ACC112 (cell line): ENCODE measurements at regions not wholly inside any gene's neighbourhood (a gene's known extent, or its start where the extent isn't known, plus 50 kb on each side); places are given as distances from the start of the nearest gene placed in this dataset.
A peak's percentile ranks its signal among the peaks of the same experiment; 100 is the strongest.

Source experiments
- H2AFZ ChIP-seq: fragments of 200-600 bp; sonication (generic); one replicate; pipeline ENCODE4 v1.6.0; 2017; ENCODE audit warnings: antibody characterized with exemption, low read length; ENCODE audit not compliant: unreplicated experiment
- H3K27ac ChIP-seq: fragments of 200-600 bp; sonication (generic); 2 replicates; pipeline ENCODE4 v1.5.1; 2014; ENCODE audit warnings: low read depth, mild to moderate bottlenecking, antibody characterized with exemption, low read length, moderate library complexity
- H3K27me3 ChIP-seq: fragments of 200-600 bp; sonication (generic); 2 replicates; pipeline ENCODE4 v1.6.1; 2014; ENCODE audit warnings: mild to moderate bottlenecking, antibody characterized with exemption, low read length, moderate library complexity, mixed read lengths; ENCODE audit not compliant: insufficient read depth
- H3K36me3 ChIP-seq: fragments of 200-600 bp; sonication (generic); 2 replicates; pipeline ENCODE4 v1.6.1; 2016; ENCODE audit warnings: mild to moderate bottlenecking, antibody characterized with exemption, low read length, moderate library complexity, mixed read lengths; ENCODE audit not compliant: insufficient read depth
- H3K4me1 ChIP-seq: fragments of 200-600 bp; sonication (generic); one replicate; pipeline ENCODE4 v1.6.1; 2016; ENCODE audit warnings: low read length, mixed read lengths; ENCODE audit not compliant: insufficient read depth, unreplicated experiment, control insufficient read depth
- H3K4me3 ChIP-seq: fragments of 200-600 bp; sonication (generic); 2 replicates; pipeline ENCODE4 v1.5.1; 2014; ENCODE audit warnings: mild to moderate bottlenecking, low read depth, low read length
- H3K79me2 ChIP-seq: fragments of 200-600 bp; sonication (generic); one replicate; pipeline ENCODE4 v1.6.0; 2016; ENCODE audit warnings: low read length; ENCODE audit not compliant: control insufficient read depth, unreplicated experiment, insufficient read depth

GRCh38 chr3:148034353-148034752, 625.2 kb downstream of the ZIC1 start:
- no peaks in the 10 kb centered on the region for H3K36me3 ChIP-seq
- H3K79me2 ChIP-seq = no peaks in the 10 kb centered on the region
- no peak overlapping the region for H3K4me3 ChIP-seq
- H3K4me1 ChIP-seq = no peaks in the 10 kb centered on the region
- H3K27me3 ChIP-seq = no peaks in the 10 kb centered on the region
- H3K27ac ChIP-seq = no peak overlapping the region
- H2AFZ ChIP-seq = no peak overlapping the region

DNA sequence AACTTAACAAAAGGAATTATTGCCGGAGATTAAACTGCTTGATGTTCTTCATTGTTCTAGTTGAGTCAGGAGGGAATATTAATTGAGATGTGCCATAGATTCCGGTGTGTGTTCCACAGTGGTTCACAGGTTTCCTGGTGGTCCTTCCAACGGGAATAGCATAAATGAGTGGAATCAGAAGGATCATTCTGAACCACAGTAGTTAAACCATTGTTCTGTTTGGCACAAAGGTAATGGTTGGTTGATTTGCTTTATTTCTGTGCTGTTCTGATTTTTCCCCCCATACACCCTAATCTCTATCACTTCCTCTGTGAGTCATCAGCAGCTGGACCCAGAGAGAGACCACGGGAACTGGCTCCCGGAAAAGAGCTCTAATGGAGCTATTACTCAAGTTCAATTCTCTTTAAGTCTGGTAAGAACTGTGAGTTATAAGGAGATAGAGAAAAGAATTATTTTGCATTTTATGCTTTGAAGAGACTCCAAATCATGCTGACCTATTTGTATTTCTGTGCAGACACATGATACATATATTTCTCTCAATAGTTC, 627.2 kb downstream of the ZIC1 start:
- Histone ChIP-seq H2AFZ (no peak overlapping the region), H3K27me3 (no peaks in the 10 kb centered on the region), H3K36me3 (no peaks in the 10 kb centered on the region), H3K27ac (no peak overlapping the region), H3K79me2 (no peaks in the 10 kb centered on the region), H3K4me1 (no peaks in the 10 kb centered on the region), H3K4me3 (no peak overlapping the region)

- no peaks in the 10 kb centered on the region for H3K27me3 ChIP-seq
- 0 out of 2 replicates have a peak overlapping the region, but pooled peaks have one; percentile 1 for H3K27ac ChIP-seq
- no peaks in the 10 kb centered on the region for H3K36me3 ChIP-seq
- peaks cover 15% of the 10 kb centered on the region for H3K4me1 ChIP-seq
- H3K4me3 ChIP-seq = no peak overlapping the region
- H2AFZ ChIP-seq = peak overlapping the region; percentile 59
- H3K79me2 ChIP-seq = no peaks in the 10 kb centered on the region
Measured at GRCh38 chr3:148042663-148043445, 633.7 kb downstream of the ZIC1 start.

GRCh38 chr3:148044151-148044550, 635.0 kb downstream of the ZIC1 start:
- H3K27ac ChIP-seq = no peak overlapping the region
- no peak overlapping the region for H3K4me3 ChIP-seq
- H2AFZ ChIP-seq = no peak overlapping the region
- H3K79me2 ChIP-seq = no peaks in the 10 kb centered on the region
- H3K36me3 ChIP-seq = no peaks in the 10 kb centered on the region
- H3K27me3 ChIP-seq = no peaks in the 10 kb centered on the region
- H3K4me1 ChIP-seq = peaks cover 15% of the 10 kb centered on the region

- Histone ChIP-seq H3K27ac (no peak overlapping the region), H3K4me1 (no peaks in the 10 kb centered on the region), H3K4me3 (no peak overlapping the region), H3K27me3 (no peaks in the 10 kb centered on the region), H3K36me3 (no peaks in the 10 kb centered on the region), H3K79me2 (no peaks in the 10 kb centered on the region), H2AFZ (no peak overlapping the region)
Measured at GRCh38 chr3:148054999-148055398, 642.7 kb upstream of the AGTR1 start.

DNA sequence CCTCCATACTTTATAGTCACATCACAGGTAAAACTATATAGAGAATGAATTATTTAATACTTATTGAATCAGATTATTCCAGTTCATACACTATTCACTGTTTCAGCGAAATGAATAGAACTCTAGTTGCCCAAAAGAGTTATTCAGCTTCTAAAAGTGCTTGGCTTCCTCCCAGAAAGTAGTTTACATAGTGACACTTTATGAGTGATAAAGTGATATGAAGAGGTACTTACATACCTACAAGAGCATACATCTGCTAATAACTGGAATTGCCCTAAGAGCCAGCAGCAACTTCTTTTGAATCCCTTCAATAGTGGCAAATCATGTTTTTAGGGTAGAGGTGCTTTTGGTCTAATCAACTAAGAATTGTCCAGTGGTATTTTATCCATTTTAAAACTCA, 635.1 kb upstream of the AGTR1 start:
- H3K4me1 ChIP-seq = peaks cover 9% of the 10 kb centered on the region
- no peaks in the 10 kb centered on the region for H3K36me3 ChIP-seq
- H3K27ac ChIP-seq = no peak overlapping the region
- no peaks in the 10 kb centered on the region for H3K27me3 ChIP-seq
- H3K79me2 ChIP-seq = no peaks in the 10 kb centered on the region
- no peak overlapping the region for H3K4me3 ChIP-seq
- no peak overlapping the region for H2AFZ ChIP-seq

DNA sequence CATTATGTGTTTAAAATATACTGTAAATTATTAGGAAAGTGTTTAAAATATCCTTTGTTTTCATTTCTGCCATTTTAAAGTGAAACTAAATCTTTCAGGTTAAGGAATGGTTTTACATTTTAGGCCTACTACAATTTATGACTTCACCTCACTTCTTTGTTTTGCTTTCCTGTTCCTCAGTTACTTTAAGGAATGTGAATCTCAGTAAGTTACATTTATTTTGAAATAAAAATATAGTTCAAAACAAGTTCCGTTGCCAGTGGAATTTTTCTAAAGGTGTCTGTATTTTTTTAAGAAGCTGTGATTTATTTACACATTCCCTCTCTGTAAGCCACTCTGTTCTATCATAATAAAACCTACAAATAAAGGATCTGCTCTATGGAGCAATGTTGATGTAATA, 630.9 kb upstream of the AGTR1 start:
- Histone ChIP-seq H3K4me3 (peak overlapping the region; percentile 57), H2AFZ (peak overlapping the region; percentile 88), H3K4me1 (peaks cover 9% of the 10 kb centered on the region), H3K36me3 (no peaks in the 10 kb centered on the region), H3K27ac (peak overlapping the region; percentile 3; the same call in 1 of the 2 replicates), H3K27me3 (no peaks in the 10 kb centered on the region), H3K79me2 (no peaks in the 10 kb centered on the region)

DNA sequence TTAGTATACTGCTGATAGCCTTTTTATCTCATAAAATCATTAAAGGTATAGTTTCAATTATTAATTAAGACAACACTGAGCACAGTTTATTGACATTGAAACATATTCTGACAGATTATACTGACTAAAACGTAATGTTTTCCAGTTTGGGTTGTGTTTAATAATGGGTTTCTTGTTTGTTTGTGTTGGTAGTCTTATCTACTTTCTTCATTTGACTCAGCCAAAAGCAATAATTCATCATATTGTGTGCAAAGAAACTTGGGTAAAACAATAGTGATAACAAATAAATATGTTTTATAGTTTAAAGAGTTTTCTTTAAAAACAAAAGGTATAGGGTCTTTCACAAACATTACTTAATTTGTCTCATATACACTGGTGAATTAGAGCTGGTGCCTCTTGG, 629.2 kb upstream of the AGTR1 start:
- Histone ChIP-seq H3K4me1 (peaks cover 9% of the 10 kb centered on the region), H3K27ac (no peak overlapping the region), H3K27me3 (no peaks in the 10 kb centered on the region), H3K4me3 (no peak overlapping the region), H3K79me2 (no peaks in the 10 kb centered on the region), H2AFZ (peak overlapping the region; percentile 88), H3K36me3 (no peaks in the 10 kb centered on the region)

GRCh38 chr3:148070041-148070440, 627.7 kb upstream of the AGTR1 start:
- H3K27me3 ChIP-seq = no peaks in the 10 kb centered on the region
- no peaks in the 10 kb centered on the region for H3K36me3 ChIP-seq
- H3K27ac ChIP-seq = no peak overlapping the region
- H3K79me2 ChIP-seq = no peaks in the 10 kb centered on the region
- peaks cover 9% of the 10 kb centered on the region for H3K4me1 ChIP-seq
- H3K4me3 ChIP-seq = no peak overlapping the region
- H2AFZ ChIP-seq = no peak overlapping the region

DNA sequence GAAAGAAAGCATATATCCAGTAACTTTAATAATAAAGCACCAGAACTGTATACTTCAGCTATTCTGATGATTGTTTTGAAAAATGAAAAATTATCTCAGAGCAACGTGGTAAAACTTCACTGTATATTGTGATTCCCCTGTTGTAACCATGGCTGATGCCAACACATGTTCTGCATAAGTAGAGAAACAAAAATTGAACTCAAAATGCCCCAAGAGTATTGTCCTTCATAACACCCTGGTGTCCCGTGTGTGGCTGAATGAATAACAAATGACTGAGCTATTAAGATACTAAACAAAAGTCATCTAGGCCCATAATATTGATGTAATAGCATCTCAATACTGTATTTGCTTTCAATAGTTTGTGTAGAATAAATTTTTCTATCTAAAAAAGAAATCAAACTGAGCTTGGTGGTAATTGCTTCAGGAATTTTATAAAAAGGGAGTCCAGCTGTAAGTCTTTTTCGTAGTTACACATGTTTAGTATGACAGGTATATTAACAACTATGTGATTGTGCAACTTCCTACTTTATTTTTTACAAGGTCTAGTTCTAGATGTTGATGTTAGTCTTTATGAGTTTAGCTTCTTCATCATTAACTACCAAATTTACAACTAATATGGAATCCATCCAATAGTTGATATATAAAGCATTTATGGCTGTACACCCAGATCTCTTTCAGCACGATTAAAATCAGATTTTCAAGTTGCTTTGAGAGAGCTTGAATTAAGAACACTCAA, 623.8 kb upstream of the AGTR1 start:
- Histone ChIP-seq H3K27ac (no peak overlapping the region), H3K4me1 (peaks cover 7% of the 10 kb centered on the region), H3K36me3 (no peaks in the 10 kb centered on the region), H3K27me3 (no peaks in the 10 kb centered on the region), H3K79me2 (no peaks in the 10 kb centered on the region), H2AFZ (no peak overlapping the region), H3K4me3 (no peak overlapping the region)
